ENCODE measurements at regions not wholly inside any gene's neighbourhood (a gene's known extent, or its start where the extent isn't known, plus 50 kb on each side); places are given as distances from the start of the nearest gene placed in this dataset.

DNA sequence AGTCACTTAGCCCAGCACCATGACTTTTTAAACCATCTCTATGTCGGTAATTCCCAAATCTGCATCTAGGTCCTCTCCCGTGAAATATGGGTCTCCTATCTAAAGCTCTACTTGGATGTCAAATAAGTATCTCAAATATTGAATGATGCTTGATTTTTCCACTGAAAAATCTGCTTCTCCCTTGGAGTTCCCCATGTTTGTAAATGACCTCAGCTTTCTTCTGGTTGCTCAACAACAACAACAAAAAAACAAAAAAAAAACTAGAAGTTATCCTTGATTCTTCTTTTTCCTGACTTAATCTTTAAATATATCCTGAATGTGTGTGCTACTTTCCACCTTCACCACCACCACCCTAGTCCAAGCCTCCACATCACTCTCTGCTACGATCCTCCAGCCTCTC is 307.5 kb upstream of the UBE2E2 start:
- H3K4me3 ChIP-seq (ENCODE audit: low read depth, low read length) = no peak overlapping the region
- TF ChIP-seq CTCF (IDR thresholded peaks at IDR 0.05; ENCODE audit: low read depth, low read length) = no peak
- in situ Hi-C loops (cut with HindIII; ENCODE audit: low sequenced_read_pairs) = no loop called here
- no peak for DNase-seq (ENCODE audit: low read depth, low spot score)

GRCh38 chr3:22898558-22898957 is 304.6 kb upstream of the UBE2E2 start:
- TF ChIP-seq CTCF (IDR thresholded peaks at IDR 0.05; ENCODE audit: low read depth, low read length) = no peak

DNA sequence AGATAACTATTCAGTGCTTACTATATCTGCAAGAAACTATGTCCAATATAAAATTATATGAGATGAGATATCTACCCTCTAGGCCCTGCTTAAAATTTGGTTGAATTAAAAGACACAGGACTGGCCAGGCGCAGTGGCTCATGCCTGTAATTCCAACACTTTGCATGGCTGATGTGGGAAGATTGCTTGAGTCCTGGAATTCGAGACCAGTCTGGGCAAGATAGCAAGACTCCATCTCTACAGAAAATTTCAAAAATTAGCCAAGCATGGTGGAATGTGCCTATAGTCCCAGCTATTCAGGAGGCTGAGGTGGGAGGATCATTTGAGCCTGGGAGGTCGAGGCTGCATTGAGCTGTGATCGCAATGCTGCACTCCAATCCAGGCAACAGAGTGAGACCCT is 303.7 kb upstream of the UBE2E2 start:
- no peak for DNase-seq (ENCODE audit: low read depth, low spot score)
- TF ChIP-seq CTCF (IDR thresholded peaks at IDR 0.05; ENCODE audit: low read depth, low read length) = no peak
- in situ Hi-C loops (cut with HindIII; ENCODE audit: low sequenced_read_pairs) = no loop called here
- H3K4me3 ChIP-seq (ENCODE audit: low read depth, low read length) = no peak overlapping the region

More at GRCh38 chr3:22898558-22898957, 304.6 kb upstream of the UBE2E2 start:
- in situ Hi-C loops (cut with HindIII; ENCODE audit: low sequenced_read_pairs) = no loop called here
- DNase-seq (ENCODE audit: low read depth, low spot score) = no peak
- no peak overlapping the region for H3K4me3 ChIP-seq (ENCODE audit: low read depth, low read length)

GRCh38 chr3:22900296-22900695 is 302.8 kb upstream of the UBE2E2 start:
- no peak for TF ChIP-seq CTCF (IDR thresholded peaks at IDR 0.05; ENCODE audit: low read depth, low read length)
- no peak overlapping the region for H3K4me3 ChIP-seq (ENCODE audit: low read depth, low read length)
- in situ Hi-C loops (cut with HindIII; ENCODE audit: low sequenced_read_pairs) = no loop called here
- DNase-seq (ENCODE audit: low read depth, low spot score) = no peak

DNA sequence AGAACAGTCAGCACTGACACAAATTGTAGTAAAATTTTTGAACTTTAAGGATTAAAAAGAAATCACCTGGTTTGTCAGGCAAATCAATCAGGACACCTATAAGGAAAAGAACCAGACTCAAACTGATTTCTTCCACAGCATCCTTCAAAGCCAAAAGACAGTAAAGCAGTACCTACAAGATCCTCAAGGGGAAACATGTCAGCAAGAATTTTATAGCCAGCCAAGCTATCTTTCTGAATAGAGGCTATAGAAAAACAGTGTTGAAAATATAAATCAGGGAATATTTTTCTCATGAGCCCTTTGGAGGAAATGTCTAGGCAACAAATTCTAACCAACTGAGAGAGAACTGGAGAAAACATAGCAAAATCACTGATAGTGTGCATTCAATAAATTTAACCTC is 301.4 kb upstream of the UBE2E2 start:
- TF ChIP-seq CTCF (IDR thresholded peaks at IDR 0.05; ENCODE audit: low read depth, low read length) = no peak
- H3K4me3 ChIP-seq (ENCODE audit: low read depth, low read length) = no peak overlapping the region
- no peak for DNase-seq (ENCODE audit: low read depth, low spot score)
- in situ Hi-C loops (cut with HindIII; ENCODE audit: low sequenced_read_pairs) = no loop called here

- H3K4me3 ChIP-seq (ENCODE audit: low read depth, low read length) = no peak overlapping the region
- TF ChIP-seq CTCF (IDR thresholded peaks at IDR 0.05; ENCODE audit: low read depth, low read length) = no peak
- no peak for DNase-seq (ENCODE audit: low read depth, low spot score)
- in situ Hi-C loops (cut with HindIII; ENCODE audit: low sequenced_read_pairs) = no loop called here
These were observed 295.9 kb upstream of the UBE2E2 start for GRCh38 chr3:22907161-22907780.

GRCh38 chr3:22907796-22908195 is 295.3 kb upstream of the UBE2E2 start:
- in situ Hi-C loops (cut with HindIII; ENCODE audit: low sequenced_read_pairs) = no loop called here
- DNase-seq (ENCODE audit: low read depth, low spot score) = no peak
- TF ChIP-seq CTCF (IDR thresholded peaks at IDR 0.05; ENCODE audit: low read depth, low read length) = no peak
- H3K4me3 ChIP-seq (ENCODE audit: low read depth, low read length) = no peak overlapping the region

All from astrocyte of the spinal cord (primary cell).